Endothelial cell of umbilical vein (primary cell): ENCODE measurements at regions not wholly inside any gene's neighbourhood (a gene's known extent, or its start where the extent isn't known, plus 50 kb on each side); places are given as distances from the start of the nearest gene placed in this dataset.

Source experiments
- POLR2A ChIP-seq: IDR thresholded peaks from 2 replicates; pipeline ENCODE4 v1.6.1; 2012; ENCODE audit warnings: low read depth, mild to moderate bottlenecking, control low read depth, low read length
- POLR2AphosphoS5 ChIP-seq: IDR thresholded peaks from 2 replicates; pipeline ENCODE4 v1.6.1; 2012; ENCODE audit warnings: low read depth, mild to moderate bottlenecking, control low read depth, low read length, moderate library complexity; ENCODE audit not compliant: insufficient read depth
- TF ChIP-seq, protein P1 (sequence below), 2 donors: IDR thresholded peaks; 1 replicate in 1 of 2; 2 replicates in 1 of 2; pipeline ENCODE4 v1.5.1; 2011; ENCODE audit warnings: low read length in 2 of 2, mild to moderate bottlenecking in 2 of 2, moderate library complexity in 2 of 2, control low read depth in 1 of 2, inconsistent platforms in 1 of 2, low read depth in 1 of 2; ENCODE audit not compliant: insufficient read depth in 1 of 2; ENCODE audit errors: extremely low read depth in 1 of 2
- TF ChIP-seq, protein P2 (sequence below): IDR thresholded peaks from 2 replicates; pipeline ENCODE4 v1.6.1; 2011; ENCODE audit not compliant: insufficient read depth, insufficient read length

DNA sequence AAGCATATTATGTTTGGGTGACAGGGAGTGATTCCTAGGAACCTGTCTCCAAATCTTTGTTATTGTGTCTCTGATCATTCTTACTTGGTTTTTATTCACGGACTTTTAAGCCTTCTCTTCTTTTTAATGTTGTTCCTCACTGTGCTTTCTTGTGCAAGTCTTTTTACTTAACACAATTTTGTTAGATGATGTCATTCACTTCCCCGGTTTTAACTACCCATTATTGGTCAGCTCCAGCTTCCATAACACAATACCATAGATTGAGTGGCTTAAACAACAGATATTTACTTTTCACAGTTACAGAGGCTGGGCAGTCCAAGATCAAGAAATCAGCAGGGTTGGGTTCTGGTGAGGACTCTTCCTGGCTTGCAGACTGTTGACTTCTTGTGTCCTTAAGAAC lies 436.3 kb upstream of the CBLB start:
- TF ChIP-seq, protein P1, sequence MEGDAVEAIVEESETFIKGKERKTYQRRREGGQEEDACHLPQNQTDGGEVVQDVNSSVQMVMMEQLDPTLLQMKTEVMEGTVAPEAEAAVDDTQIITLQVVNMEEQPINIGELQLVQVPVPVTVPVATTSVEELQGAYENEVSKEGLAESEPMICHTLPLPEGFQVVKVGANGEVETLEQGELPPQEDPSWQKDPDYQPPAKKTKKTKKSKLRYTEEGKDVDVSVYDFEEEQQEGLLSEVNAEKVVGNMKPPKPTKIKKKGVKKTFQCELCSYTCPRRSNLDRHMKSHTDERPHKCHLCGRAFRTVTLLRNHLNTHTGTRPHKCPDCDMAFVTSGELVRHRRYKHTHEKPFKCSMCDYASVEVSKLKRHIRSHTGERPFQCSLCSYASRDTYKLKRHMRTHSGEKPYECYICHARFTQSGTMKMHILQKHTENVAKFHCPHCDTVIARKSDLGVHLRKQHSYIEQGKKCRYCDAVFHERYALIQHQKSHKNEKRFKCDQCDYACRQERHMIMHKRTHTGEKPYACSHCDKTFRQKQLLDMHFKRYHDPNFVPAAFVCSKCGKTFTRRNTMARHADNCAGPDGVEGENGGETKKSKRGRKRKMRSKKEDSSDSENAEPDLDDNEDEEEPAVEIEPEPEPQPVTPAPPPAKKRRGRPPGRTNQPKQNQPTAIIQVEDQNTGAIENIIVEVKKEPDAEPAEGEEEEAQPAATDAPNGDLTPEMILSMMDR (IDR thresholded peaks at IDR 0.05; ENCODE audit: extremely low read depth in 1 of 2, insufficient read depth in 1 of 2, low read depth in 1 of 2, low read length in 2 of 2): no peak
- TF ChIP-seq POLR2AphosphoS5 (no peak), POLR2A (no peak)
- TF ChIP-seq, protein P2, sequence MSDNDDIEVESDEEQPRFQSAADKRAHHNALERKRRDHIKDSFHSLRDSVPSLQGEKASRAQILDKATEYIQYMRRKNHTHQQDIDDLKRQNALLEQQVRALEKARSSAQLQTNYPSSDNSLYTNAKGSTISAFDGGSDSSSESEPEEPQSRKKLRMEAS: no peak
